Breast epithelium (tissue), 3 donors: ENCODE measurements at regions not wholly inside any gene's neighbourhood (a gene's known extent, or its start where the extent isn't known, plus 50 kb on each side); places are given as distances from the start of the nearest gene placed in this dataset.

Experiments used
- CTCF ChIP-seq, 3 donors: fragments of 450-650 bp; IDR thresholded peaks; one replicate each; pipeline ENCODE4 v1.5.1; 2016 to 2017; ENCODE audit warnings: antibody characterized with exemption in 3 of 3, mild to moderate bottlenecking in 3 of 3, moderate library complexity in 3 of 3
- POLR2AphosphoS5 ChIP-seq, 3 donors: sonication (generic); formaldehyde crosslinking; IDR thresholded peaks; one replicate each; pipeline ENCODE4 v1.6.1; 2017; ENCODE audit warnings: antibody characterized with exemption in 3 of 3

DNA sequence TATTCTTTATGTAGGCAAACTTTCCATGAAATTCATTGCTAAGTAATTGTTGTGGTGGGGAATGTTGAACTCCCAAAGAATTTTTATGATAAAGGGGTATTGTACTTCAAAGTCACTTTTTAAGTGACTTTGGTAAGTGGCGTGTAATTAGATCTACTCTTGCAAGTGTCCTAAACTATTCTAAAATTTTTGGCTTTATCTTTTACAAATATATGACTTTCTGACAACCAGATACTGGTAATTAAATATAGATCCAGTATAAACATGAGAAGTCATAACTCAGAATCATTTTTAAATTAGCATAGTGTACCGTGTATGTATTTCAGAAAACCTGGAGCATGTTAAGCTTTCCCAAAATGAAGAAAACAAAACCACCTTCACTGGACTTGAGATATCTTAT lies 84.7 kb upstream of the HGF start:
- TF ChIP-seq CTCF (IDR thresholded peaks at IDR 0.05) (no peak), POLR2AphosphoS5 (IDR thresholded peaks at IDR 0.05) (no peak)
